AG09319 (cell line): ENCODE measurements at regions not wholly inside any gene's neighbourhood (a gene's known extent, or its start where the extent isn't known, plus 50 kb on each side); places are given as distances from the start of the nearest gene placed in this dataset.

ENCODE experiments used
- DNase-seq: peaks from one replicate; pipeline ENCODE4 v3.0.0-alpha.2; 2010; ENCODE audit warnings: low read depth; ENCODE audit errors: extremely low read depth
- CTCF ChIP-seq: IDR thresholded peaks from 2 replicates; pipeline ENCODE4 v1.5.1; 2011; ENCODE audit warnings: low read depth, mild to moderate bottlenecking, inconsistent platforms, low read length, moderate library complexity

GRCh38 chr4:67134616-67135015, 410.7 kb downstream of the CENPC start:
- TF ChIP-seq CTCF = no peak
- DNase-seq = no peak

GRCh38 chr4:67133162-67133561, 412.1 kb downstream of the CENPC start:
- no peak for TF ChIP-seq CTCF
- DNase-seq = no peak

GRCh38 chr4:67131224-67131623, 414.1 kb downstream of the CENPC start:
- DNase-seq = no peak
- TF ChIP-seq CTCF = no peak

GRCh38 chr4:67130411-67130810, 414.9 kb downstream of the CENPC start:
- DNase-seq = no peak
- no peak for TF ChIP-seq CTCF

GRCh38 chr4:67126570-67126969, 418.7 kb downstream of the CENPC start:
- TF ChIP-seq CTCF = no peak
- DNase-seq = no peak

GRCh38 chr4:67125636-67126514, 419.4 kb downstream of the CENPC start:
- TF ChIP-seq CTCF = no peak
- no peak for DNase-seq

GRCh38 chr4:67124716-67125115, 420.6 kb downstream of the CENPC start:
- no peak for DNase-seq
- TF ChIP-seq CTCF = no peak
